Liver (tissue), 3 donors: ENCODE measurements at regions not wholly inside any gene's neighbourhood (a gene's known extent, or its start where the extent isn't known, plus 50 kb on each side); places are given as distances from the start of the nearest gene placed in this dataset.

ENCODE experiments used
- RXRA ChIP-seq, 2 donors: IDR thresholded peaks; 2 replicates each; pipeline ENCODE4 v1.6.1; 2017 to 2018; ENCODE audit warnings: antibody characterized with exemption in 2 of 2, mild to moderate bottlenecking in 1 of 2
- TF ChIP-seq, protein P1 (sequence below): fragments of 150-350 bp; IDR thresholded peaks from 2 replicates; pipeline ENCODE4 v1.5.1; 2017; ENCODE audit warnings: improper control_type of control experiment, low read depth, low read length; ENCODE audit not compliant: missing input control
- donor health status: healthy.
- donor health status: healthy.

GRCh38 chr2:80887841-80888378 is 583.4 kb upstream of the LRRTM1 start:
- TF ChIP-seq RXRA (IDR thresholded peaks at IDR 0.05), result no peak
- TF ChIP-seq, protein P1, sequence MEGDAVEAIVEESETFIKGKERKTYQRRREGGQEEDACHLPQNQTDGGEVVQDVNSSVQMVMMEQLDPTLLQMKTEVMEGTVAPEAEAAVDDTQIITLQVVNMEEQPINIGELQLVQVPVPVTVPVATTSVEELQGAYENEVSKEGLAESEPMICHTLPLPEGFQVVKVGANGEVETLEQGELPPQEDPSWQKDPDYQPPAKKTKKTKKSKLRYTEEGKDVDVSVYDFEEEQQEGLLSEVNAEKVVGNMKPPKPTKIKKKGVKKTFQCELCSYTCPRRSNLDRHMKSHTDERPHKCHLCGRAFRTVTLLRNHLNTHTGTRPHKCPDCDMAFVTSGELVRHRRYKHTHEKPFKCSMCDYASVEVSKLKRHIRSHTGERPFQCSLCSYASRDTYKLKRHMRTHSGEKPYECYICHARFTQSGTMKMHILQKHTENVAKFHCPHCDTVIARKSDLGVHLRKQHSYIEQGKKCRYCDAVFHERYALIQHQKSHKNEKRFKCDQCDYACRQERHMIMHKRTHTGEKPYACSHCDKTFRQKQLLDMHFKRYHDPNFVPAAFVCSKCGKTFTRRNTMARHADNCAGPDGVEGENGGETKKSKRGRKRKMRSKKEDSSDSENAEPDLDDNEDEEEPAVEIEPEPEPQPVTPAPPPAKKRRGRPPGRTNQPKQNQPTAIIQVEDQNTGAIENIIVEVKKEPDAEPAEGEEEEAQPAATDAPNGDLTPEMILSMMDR, result no peak
